ENCODE measurements at regions not wholly inside any gene's neighbourhood (a gene's known extent, or its start where the extent isn't known, plus 50 kb on each side); places are given as distances from the start of the nearest gene placed in this dataset.

- Histone ChIP-seq H3K27me3 (ENCODE audit: control insufficient read depth, insufficient read depth, low read length) (no peaks in the 10 kb centered on the region), H3K36me3 (ENCODE audit: control insufficient read depth, insufficient read depth, low read length) (no peaks in the 10 kb centered on the region), H3K4me3 (ENCODE audit: low read depth, low read length) (no peak overlapping the region)
- DNase-seq (ENCODE audit: low read depth) = no peak
- no peak for TF ChIP-seq CTCF (IDR thresholded peaks at IDR 0.05; ENCODE audit: insufficient read depth, low read length, poor library complexity, severe bottlenecking)
These were observed 49.9 kb upstream of the CDR2 start for GRCh38 chr16:22424161-22424937.
